LHCN-M2 (cell line): ENCODE measurements at regions not wholly inside any gene's neighbourhood (a gene's known extent, or its start where the extent isn't known, plus 50 kb on each side); places are given as distances from the start of the nearest gene placed in this dataset.

Experiments
- DNase-seq: peaks from one replicate; pipeline ENCODE4 v3.0.0-alpha.2; 2012; ENCODE audit warnings: low read depth

DNA sequence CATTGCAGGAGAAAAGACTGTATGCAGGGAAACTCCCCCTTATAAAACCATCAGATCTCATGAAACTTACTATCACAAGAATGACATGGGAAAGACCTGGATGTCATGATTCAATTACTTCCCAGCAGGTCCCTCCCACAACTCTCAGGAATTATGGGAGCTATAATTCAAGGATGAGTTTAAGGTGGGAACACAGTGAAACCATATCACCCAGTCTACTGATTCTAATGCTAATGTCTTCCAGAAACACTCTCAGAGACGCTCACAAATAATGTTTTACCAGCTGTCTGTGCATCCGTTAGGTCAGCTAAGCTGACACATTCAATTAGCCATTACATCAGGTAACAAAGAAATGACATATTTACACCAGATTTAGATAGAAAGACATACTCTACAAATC is 637.9 kb downstream of the NLGN4Y start:
- no peak for DNase-seq

- DNase-seq = no peak
Measured at GRCh38 chrY:15179890-15180289, 655.6 kb downstream of the NLGN4Y start.

DNA sequence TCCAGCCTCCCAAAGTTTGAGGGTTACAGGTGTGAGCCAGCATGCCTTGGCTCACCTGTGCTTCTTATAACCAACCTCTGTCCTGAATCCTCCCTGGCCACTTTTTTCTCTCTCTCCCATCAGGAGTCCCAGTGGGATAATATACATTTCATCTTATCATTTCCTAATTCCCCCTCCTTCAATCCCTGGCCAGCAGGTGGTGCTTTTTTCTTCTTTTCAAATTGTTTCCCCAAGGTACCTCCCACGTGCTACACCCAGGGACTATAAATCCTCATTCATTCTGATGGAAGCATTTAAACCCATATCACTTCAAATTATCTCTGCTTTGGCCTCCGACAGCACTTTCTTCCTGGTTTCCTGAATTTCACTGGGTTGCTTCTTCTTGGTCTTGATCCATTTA is 704.7 kb downstream of the NLGN4Y start:
- no peak for DNase-seq

DNA sequence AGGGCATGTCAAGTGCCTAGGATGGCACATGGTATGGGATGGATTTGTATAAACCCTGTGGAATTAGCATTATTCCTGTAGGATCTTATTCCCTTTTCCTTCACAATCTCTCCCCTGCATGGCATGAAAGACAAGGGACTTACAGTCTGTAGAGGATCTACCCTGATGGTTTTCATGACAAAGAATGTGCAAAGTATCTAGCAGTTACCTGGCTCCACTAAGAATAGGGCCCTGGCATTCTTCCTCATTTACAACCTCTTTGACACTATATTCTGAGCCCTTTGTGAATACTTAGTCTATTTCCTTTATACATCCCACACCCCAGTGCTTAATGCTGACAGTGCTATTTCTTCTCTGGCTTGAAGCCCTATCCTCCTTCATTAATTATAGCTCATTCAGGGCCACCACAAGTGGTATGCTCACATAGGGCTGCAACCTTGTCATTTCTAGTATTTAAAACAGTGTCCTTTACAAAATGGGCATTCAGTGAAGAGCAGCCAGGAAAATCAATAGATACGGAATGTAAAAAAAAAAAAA is 715.3 kb downstream of the NLGN4Y start:
- no peak for DNase-seq

DNA sequence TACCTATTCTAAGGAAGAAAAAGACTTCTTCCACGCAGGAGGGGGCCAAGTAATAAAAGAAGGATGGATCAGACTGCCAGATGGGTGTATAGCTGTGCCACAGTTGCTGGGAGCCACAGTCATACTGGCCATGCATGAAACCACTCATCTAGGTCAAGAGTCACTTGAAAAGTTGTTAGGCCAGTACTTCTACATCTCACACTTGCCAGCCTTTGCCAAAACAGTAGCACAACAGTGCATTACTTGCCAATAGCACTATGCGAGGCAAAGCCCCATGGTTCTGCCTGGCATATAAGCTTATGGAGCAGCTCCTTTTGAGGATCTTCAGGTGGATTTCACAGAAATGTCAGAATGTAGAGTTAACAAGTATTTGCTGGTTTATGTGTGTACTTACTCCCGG is 735.0 kb downstream of the NLGN4Y start:
- no peak for DNase-seq

- no peak for DNase-seq
Measured at GRCh38 chrY:15286572-15286971, 762.2 kb downstream of the NLGN4Y start.

GRCh38 chrY:15289821-15290220 is 765.5 kb downstream of the NLGN4Y start:
- DNase-seq = no peak

GRCh38 chrY:15292881-15293280 is 768.6 kb downstream of the NLGN4Y start:
- no peak for DNase-seq

GRCh38 chrY:15301879-15302278 is 777.5 kb downstream of the NLGN4Y start:
- DNase-seq = no peak

GRCh38 chrY:15312166-15312565 is 787.8 kb downstream of the NLGN4Y start:
- DNase-seq = no peak

- DNase-seq = no peak
Measured at GRCh38 chrY:15324189-15324588, 799.9 kb downstream of the NLGN4Y start.

GRCh38 chrY:15325201-15325600 is 800.9 kb downstream of the NLGN4Y start:
- no peak for DNase-seq

GRCh38 chrY:15326673-15327072 is 802.3 kb downstream of the NLGN4Y start:
- DNase-seq = no peak

DNA sequence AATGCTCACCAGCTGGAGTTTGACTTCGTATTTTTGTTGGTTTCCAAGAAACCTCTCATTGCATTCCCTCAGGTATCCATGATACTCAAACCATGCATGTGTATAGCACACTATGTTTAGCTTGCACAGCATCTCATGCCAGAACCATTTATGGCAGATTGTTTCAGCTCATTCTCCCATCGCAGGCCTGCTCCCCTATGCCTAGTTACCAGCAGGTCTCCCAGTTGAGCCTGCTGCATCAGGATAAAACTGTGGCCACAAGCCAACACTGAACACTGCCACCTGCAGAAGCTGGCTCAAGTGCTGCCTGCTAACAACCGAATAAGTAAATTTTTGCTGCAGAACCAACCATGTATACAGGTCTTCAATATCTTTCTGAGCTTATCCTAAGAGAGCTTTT is 804.5 kb downstream of the NLGN4Y start:
- no peak for DNase-seq

DNA sequence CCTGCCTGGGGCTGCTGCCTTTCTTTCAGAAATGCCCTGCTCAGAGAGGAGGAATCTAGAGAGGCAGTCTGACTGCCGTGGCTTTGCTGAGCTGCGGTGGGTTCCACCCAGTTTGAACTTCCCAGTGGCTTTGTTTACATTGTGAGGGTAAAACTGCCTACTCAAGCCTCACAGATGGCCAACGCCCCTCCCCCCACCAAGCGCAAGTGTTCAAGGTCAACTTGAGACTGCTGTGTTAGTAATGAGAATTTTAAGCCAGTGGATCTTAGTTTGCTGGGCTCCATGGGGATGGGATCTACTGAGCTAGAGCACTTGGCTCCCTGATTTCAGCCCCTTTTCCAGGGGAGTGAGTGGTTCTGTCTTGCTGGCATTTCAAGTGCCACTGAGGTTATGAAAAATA is 819.2 kb downstream of the NLGN4Y start:
- DNase-seq = no peak

DNA sequence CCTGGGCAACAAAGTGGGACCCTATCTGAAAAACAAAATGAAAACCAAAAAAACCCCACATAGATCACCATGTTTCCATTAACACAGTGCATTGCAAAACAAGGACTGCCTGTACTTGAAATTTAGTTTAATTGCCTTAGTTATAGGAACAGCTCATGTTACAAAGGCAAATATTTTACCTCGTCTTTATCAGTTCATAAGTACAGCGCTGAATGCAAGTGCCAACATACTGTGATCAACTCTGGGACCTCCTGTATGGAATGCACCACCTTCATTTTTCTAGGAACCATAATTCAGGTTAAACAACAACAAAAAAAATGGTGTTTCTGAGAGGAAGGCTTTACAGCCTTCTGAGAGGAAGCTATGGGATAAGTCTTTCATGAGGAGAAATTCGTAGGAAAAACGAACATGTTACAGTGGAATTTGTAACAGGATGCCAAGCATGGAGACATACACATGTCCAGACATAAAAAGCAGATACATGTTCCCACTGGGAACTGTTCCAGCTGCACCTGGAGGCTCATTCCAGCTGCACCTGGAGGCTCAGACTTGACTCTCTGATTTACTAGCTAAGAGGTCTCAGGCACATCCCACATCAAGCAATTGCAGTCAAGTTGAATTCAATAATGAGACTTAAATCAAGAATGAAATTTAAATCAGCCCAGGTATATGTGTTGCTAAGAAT is 821.3 kb downstream of the NLGN4Y start:
- DNase-seq = no peak

GRCh38 chrY:15349351-15349750 is 825.0 kb downstream of the NLGN4Y start:
- no peak for DNase-seq

DNA sequence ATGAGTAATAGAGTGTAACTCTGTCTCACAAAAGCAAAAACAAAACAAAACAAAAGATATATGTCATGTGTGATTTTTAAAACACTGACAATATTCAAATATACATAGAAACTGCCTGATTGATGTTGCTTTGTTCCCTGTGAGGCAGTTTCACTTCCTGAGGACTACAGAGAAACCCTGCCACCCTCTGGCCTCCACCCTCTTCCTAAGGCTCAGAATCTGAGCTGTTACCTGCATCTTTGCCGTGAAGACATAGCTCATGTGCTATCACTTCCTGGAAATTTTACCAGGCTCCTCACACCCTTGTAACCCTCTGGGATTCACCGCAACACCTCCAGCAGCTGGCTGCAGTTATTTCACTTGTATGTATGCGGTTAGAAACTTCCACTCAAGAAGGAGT is 831.0 kb downstream of the NLGN4Y start:
- no peak for DNase-seq

- no peak for DNase-seq
Measured at GRCh38 chrY:15360471-15360870, 836.1 kb downstream of the NLGN4Y start.

GRCh38 chrY:15364996-15365395 is 840.7 kb downstream of the NLGN4Y start:
- DNase-seq = no peak

DNA sequence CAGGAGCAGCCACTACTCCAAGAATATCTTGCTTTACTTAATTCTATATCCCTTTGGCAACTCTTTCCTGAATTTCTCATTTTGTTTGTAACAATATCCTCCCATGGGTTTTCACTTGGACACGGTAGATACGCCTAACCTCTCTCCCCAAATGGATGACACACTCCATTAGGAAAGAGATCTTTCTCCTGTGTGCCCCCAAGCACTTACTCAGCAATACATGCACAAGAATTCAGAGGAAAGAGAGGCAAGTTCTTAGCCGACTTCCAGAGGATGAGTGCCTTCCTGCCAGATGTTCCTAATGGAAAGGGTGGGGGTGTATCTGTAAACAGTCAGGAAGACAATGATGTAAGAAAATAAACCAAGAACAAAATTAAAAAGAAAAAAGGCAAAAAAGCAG is 844.5 kb downstream of the NLGN4Y start:
- DNase-seq = no peak

DNA sequence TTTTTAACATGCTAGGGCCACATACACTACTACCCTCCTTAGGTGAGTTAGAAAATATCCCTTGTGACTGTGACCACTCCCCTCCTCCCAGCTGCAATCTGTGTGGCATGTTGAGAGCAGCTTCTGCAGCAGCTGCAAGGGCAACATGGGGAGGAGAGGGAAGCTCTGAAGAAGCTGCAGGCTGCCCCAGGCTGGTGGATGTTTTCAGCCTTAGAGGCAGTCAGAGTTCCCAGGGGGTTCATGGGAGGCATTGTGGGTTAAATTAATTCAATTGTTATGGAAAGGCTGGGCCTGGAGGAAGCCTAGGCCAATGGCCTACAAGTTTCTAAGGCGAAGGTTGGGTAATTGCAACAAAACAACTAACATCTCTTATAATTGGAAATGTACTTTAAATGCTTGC is 860.8 kb downstream of the NLGN4Y start:
- no peak for DNase-seq

DNA sequence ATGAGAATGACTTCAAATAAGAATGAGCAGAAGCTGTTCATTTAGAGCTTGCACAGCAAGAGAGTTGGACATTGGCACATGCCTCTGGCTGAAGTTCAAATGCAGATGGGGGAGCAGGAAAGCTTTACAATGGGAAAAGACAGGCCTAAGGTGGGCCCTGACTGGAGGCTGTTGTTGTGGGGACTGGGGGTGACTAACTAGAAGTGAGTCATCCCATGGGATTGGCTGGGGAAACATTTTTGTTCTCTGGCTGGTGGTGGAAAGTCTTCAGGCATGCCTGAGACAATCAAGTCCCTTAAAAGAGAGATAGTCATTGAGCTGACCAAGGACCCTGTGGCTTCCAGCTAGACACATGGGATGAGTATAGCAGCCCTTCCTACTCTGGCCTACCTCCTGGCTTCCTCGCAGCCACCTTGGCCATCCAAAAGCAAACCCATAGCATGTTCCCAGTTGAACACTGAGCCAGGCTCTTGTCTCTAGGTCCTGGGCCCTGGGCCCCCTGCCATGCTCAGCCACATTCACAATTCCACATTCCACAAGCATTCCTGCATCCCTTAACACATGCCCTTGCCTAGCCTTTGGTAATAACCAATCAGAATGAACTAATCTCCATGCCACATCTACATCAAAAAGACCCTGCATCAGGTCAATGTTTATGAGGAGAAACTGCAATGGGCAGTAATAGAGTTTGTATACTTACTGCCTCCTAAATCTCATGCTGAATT is 873.4 kb downstream of the NLGN4Y start:
- no peak for DNase-seq
